ENCODE measurements at regions not wholly inside any gene's neighbourhood (a gene's known extent, or its start where the extent isn't known, plus 50 kb on each side); places are given as distances from the start of the nearest gene placed in this dataset.

GRCh38 chr3:17974206-17974841, 231.9 kb upstream of the TBC1D5 start:
- no peak for DNase-seq

GRCh38 chr3:17972959-17973906, 230.8 kb upstream of the TBC1D5 start:
- DNase-seq: no peak

GRCh38 chr3:17972476-17972875, 230.0 kb upstream of the TBC1D5 start:
- DNase-seq: no peak

DNA sequence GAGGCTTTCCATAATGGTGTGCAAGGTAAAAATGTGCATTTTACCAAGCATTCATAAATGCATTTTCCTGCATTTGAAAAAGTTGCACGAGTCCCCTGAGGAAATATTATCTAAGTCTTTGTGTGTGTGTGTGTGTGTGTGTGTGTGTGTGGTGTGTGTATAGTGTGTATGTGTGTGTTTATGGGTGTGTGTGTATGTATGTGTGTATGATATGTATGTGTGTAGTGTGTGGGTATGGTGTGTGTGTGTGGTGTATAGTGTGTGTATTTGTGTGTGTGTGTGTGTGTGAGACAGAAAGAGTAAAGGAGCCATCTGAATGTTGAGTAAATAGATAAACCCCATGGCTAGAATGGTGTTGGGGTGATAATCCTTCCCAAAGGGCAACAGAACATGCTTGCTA, 229.6 kb upstream of the TBC1D5 start:
- no peak for DNase-seq

DNA sequence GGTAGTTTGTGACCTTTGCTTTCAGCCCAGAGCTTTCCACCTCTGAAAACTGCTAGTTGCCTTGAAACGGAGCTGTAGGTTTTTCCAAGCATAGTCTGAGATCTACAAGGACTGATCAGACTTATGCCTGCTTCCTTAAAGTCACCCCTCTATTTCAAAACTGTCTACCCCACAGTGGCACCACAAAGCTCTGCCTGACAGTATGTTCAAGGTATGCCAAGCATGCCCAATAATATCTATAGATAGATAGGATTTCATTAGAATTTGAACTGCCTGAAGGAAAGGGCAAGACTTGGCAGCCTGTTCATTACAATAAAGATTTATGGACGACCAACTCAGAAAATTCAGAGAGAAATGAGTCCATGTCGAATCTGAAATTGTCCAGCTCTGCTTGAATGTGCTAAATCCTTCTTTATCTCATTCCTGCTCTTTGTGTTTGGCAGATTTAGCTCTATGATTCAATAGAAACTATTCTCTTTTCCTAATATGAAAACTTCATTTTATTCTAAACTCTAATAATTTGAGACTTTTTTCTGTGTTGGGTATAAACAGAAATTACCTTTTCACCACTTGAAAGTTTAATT, 227.6 kb upstream of the TBC1D5 start:
- no peak for DNase-seq

DNA sequence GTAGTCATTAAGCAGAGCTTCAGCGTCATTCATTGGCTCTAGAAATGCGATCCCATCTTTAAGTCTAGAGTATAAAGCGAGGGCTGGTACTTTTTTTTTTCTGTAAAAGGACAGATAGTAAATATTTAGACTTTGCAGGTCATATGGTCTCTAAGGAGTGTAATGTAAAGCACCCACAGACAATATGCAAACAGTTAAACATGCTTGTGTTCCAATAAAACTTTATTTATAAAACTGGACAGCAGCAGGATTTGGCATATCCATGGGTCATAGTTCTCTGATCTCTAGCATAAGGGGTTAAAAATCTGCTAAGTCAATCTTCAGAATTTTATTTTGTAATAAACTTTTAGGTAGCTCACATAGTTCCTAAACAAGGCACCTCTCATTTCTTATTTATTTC, 226.8 kb upstream of the TBC1D5 start:
- no peak for DNase-seq

DNA sequence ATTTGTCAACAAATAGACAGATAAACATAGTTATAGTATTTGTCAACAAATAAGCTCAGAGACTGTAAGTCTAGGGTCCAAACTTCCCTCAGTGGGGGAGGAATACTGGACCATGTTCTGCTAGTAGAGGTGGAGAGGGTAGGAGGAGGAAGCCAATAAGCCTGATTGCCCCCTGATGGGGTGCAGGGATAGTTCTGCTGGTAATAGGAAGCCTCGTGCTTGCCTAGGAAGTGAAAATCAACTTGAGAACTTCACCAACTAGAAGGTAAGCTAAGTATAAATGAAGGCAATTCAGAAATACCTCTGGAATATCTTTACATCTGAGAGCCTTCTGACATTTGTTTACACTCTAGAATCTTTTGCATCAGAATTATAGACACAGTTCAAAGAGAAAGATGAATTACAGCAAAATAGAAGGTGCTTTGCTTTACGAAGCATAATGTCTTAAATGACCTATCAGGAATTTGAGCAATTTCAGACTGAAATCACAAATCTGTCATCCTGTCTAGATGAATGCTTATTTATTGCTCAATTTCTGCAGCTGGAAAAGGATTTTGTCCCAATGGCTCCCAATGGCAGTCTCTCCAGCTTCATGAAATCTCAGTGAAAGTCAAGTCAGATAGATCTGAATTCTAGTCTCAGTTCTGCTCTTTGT, 225.6 kb upstream of the TBC1D5 start:
- no peak for DNase-seq

GRCh38 chr3:17967111-17967510, 224.7 kb upstream of the TBC1D5 start:
- no peak for DNase-seq

DNA sequence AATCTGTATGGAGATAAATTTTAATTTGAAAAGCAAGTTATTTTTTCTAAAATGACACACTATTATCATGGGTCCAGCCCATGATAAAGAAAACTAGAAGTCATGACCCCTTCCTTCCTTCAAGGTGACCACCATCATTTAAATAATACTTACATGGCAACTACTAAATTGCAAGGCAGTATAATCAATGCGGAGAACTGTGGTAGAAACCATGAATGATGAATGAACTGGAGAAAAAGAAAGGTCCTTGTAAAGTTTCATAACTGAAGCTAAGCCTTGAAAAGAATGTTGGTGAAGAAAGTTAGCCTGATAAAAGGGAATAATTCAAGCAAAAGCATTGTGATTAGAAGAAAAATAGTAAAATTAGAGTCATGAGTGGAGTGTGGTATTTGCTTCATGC, 222.9 kb upstream of the TBC1D5 start:
- DNase-seq: no peak

DNA sequence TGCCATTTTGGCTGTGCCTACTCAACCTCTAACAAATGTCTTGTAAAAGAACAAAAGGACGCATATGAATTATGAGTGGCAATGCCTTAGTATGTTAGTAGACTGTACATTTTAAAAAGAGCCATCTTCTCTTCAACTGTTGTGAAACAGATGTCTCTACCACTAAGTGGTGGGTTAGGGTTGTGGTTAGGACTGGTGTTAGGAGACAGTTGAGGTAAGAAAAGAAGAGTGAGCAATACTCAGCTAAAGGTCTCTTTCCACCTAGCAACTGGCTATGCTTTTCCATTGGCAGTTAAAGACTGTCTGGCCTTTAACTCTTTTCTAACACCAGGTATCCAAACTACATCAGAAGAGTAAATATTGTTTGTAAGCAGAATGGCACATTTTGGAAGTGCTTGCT, 221.7 kb upstream of the TBC1D5 start:
- no peak for DNase-seq

DNA sequence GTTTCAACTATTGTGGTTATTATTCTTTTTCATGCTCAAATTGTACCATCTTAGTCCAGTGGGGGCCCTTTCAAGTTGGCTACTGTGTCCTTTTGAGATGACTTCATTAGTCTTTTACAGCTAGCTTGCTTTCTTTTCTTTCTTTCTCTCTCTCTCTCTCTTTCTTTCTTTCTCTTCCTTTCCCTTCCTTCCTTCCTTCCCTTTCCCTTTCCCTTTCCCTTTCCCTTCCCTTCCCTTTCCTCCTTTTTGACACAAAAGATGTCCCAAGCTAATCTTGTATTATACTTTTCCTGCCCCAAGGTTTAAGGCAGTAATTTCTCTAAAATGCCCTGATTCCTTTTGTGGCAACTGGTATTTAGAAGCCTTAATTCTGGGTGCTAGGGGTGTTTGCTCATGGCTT, 213.0 kb upstream of the TBC1D5 start:
- DNase-seq: no peak

DNA sequence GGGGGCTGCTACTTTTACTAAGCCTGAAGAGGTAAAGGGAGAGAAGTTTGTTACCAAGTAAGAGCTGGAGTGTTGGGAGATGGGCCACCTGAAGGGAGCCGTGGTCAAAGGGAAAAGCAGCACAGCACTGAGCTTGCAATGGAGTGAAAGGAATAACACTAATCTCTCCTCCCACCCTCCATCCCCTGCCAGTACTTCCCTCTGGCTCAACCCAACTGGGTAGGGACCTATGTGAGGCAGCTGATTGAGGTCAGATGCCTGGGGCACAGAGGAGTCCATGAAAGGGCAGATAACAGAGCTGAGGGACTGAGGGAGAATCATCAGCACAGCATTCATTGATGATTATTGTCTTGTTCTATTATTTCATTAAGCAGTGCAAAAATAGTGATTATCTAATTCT, 212.4 kb upstream of the TBC1D5 start:
- DNase-seq: no peak

DNA sequence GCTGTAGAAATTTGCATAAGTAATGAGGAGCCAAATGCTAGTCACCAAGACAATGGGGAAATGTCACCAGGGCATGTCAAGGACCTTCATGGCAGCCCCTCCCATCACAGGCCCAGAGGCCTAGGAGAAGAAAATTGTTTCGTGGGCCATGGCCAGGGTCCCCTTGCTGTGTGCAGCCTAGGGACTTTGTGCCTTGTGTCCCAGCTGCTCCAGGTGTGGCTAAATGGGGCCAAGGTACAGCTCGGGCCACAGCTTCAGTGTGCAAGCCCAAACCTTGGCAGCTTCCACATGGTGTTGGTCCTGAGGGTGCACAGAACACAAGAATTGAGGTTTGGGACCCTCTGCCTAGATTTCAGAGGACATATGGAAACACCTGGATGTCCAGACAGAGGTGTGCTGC, 208.8 kb upstream of the TBC1D5 start:
- no peak for DNase-seq

DNA sequence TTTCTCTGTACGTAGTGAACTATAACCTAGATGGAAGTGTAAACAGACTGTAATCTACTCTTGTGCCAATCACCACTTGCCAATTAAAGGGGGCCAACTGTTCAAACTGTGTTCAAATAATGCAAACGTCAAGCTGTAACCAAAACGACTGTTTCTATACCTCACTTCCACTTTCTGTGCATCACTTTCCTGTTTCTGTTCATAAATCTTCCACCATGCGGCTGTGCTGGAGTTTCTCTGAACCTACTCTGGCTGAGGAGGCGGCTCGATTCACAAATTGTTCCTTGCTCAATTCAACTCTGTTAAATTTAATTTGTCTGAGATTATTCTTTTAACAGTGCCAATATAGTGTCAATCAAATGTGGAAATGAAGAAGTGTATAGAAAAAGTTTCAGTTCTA, 206.7 kb upstream of the TBC1D5 start:
- DNase-seq: no peak

GRCh38 chr3:17947833-17948232, 205.4 kb upstream of the TBC1D5 start:
- no peak for DNase-seq

DNA sequence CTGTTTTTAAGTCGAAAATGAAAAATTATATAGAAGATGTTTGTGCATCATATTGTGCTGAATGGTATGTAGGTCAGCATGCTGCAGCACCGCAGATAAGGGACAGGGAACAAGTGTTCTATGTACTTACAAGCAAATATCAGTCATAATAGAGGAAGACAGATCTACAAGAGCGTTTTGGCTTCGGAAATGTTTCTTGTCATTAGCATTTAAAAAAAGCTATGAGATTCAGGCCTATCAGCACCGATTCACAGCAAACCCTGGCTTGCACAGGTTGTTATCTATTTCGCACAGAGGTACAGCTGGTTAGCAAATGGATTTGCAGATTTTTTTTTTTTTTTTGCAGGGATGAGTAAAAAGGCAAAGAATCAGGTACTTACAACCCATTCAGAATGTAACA, 204.2 kb upstream of the TBC1D5 start:
- DNase-seq: no peak

DNA sequence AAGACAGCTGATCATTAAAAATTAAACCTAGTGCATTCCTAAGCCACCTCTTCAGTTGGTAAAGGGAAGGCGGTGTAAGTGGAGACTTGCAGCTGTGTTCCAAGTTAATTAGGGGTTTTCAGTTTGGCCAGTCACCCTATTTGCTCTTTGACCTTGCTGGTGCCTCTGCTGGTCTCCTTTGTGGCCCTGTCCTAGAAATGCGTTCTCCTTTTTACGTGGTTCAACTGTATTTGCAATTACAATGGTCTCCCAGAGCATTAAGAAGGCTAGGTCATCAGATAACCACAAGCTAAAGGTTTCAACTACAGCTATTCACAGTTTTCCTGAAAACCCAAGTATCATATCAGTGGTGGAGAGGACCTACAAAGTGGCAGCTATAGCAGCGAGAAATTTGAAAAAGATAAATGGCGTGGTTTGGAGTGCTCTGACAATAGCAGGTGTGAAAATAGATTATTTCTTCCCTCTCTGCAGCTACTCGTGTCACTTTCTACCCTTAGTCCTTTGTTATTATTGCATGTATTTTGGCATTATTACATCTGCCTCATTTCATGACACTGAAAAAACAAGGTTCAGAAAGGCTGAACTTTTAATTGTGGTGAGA, 203.5 kb upstream of the TBC1D5 start:
- DNase-seq: no peak

- DNase-seq: no peak
These were observed 202.8 kb upstream of the TBC1D5 start for GRCh38 chr3:17945018-17945798.

DNA sequence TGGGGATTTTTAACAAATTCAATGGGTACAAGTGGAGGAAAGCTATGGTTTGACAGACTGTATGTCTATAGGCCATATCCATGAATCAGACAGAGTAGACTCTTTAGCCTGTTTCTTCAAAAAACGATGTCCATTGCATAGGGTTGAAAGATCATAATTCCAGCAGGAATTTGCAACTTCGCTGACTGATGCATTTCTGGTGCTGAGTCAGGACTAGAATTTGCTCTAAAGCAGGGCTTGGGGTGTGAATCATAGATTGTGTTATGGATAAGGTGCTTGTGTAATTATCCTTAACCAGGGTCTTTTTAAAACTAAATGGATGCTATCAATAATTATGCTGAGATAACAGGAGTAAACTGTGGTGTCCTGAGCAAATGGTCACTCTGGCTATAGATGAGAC, 200.4 kb upstream of the TBC1D5 start:
- peak; percentile 36 for DNase-seq

GRCh38 chr3:17941766-17942165, 199.3 kb upstream of the TBC1D5 start:
- DNase-seq: peak; percentile 1

- no peak for DNase-seq
These were observed 198.7 kb upstream of the TBC1D5 start for GRCh38 chr3:17941152-17941551.

- DNase-seq: no peak
These were observed 196.7 kb upstream of the TBC1D5 start for GRCh38 chr3:17939157-17939556.

Measured in EL (cell line).